HCT116 (cell line): ENCODE measurements at regions not wholly inside any gene's neighbourhood (a gene's known extent, or its start where the extent isn't known, plus 50 kb on each side); places are given as distances from the start of the nearest gene placed in this dataset.
"Not testable (repeated sequence)": the region's sequence is repeated elsewhere in the genome, so short reads cannot be mapped to it uniquely, and the experiment has no call there.

Experiments used
- ELF1 ChIP-seq: IDR thresholded peaks from 2 replicates; pipeline ENCODE4 v1.6.1; 2012; ENCODE audit warnings: low read depth, borderline replicate concordance
- EZH2phosphoT487 ChIP-seq: fragments of 200-600 bp; IDR thresholded peaks from 2 replicates; pipeline ENCODE4 v1.6.1; 2018; ENCODE audit warnings: antibody characterized with exemption, borderline replicate concordance
- FOSL1 ChIP-seq: IDR thresholded peaks from 2 replicates; pipeline ENCODE4 v1.6.1; 2012; ENCODE audit warnings: low read depth
- JUND ChIP-seq: IDR thresholded peaks from 2 replicates; pipeline ENCODE4 v1.6.1; 2012
- POLR2A ChIP-seq: IDR thresholded peaks from 2 replicates; pipeline ENCODE4 v1.7.0; 2011; ENCODE audit warnings: borderline replicate concordance; ENCODE audit not compliant: insufficient read depth, insufficient read length; ENCODE audit errors: extremely low read depth
- POLR2AphosphoS5 ChIP-seq: IDR thresholded peaks from 2 replicates; pipeline ENCODE4 v1.6.1; 2011; ENCODE audit warnings: mild to moderate bottlenecking, low read depth, low read length, moderate library complexity
- SIN3A ChIP-seq: IDR thresholded peaks from 2 replicates; pipeline ENCODE4 v1.6.1; 2012; ENCODE audit warnings: low read depth
- SP1 ChIP-seq: IDR thresholded peaks from 2 replicates; pipeline ENCODE4 v1.6.1; 2012; ENCODE audit warnings: low read depth
- ZNF274 ChIP-seq: fragments of 200-500 bp; sonication (Bioruptor generic); IDR thresholded peaks from 2 replicates; pipeline ENCODE4 v1.6.1; 2014; ENCODE audit warnings: mild to moderate bottlenecking, low read depth, low read length, inconsistent platforms
- TF ChIP-seq, protein P1 (sequence below), 3 experiments: fragments of 200-600 bp in 1 of 3; sonication (generic) in 1 of 3; IDR thresholded peaks in 2 of 3; conservative IDR thresholded peaks in 1 of 3; 2 replicates each; pipeline ENCODE4 v1.5.1; 2012 to 2017; ENCODE audit warnings: low read depth in 2 of 3, low read length in 2 of 3, antibody characterized with exemption in 1 of 3, borderline replicate concordance in 1 of 3, control low read depth in 1 of 3, mild to moderate bottlenecking in 1 of 3, mixed read lengths in 1 of 3, mixed run types in 1 of 3, moderate library complexity in 1 of 3; ENCODE audit not compliant: insufficient read depth in 1 of 3

DNA sequence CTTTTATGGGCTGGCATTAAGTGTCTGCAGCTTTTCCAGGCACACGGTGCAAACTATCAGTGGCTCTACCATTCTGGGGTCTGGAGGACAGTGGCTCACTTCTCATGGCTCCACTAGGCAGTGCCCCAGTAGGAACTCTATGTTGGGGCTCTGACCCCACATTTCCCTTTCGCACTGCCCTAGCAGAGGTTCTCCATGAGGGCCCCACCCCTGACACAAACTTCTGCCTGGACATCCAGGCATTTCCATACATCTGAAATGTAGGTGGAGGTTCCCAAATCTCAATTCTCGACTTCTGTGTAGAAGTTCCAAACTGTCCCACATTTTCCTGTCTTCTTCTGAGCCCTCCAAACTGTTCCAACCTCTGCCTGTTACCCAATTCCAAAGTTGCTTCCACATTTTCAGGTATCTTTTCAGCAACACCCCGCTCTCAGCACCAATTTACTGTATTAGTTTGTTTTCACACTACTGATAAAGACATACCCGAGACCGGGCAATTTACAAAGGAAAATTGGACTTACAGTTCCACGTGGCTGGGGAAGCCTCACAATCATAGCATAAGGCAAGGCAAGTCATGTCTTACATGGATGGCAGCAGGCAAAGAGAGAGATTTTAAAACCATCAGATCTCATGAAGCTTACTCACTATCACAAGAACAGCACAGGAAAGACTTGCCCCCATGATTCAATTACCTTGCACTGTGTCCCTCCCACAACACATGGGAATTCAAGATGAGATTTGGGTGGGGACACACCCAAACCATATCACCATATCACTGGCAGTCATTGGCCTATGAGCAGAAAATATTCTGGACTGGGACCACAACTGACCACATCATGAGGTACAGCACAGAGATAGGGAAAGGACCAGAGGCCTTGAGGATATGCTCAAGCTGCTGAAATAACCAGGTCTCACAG, 136.8 kb downstream of the TMEM30B start:
- not testable (repeated sequence) for TF ChIP-seq JUND, ZNF274, POLR2A, SP1, POLR2AphosphoS5, EZH2phosphoT487, ELF1, FOSL1, SIN3A
- TF ChIP-seq, protein P1, sequence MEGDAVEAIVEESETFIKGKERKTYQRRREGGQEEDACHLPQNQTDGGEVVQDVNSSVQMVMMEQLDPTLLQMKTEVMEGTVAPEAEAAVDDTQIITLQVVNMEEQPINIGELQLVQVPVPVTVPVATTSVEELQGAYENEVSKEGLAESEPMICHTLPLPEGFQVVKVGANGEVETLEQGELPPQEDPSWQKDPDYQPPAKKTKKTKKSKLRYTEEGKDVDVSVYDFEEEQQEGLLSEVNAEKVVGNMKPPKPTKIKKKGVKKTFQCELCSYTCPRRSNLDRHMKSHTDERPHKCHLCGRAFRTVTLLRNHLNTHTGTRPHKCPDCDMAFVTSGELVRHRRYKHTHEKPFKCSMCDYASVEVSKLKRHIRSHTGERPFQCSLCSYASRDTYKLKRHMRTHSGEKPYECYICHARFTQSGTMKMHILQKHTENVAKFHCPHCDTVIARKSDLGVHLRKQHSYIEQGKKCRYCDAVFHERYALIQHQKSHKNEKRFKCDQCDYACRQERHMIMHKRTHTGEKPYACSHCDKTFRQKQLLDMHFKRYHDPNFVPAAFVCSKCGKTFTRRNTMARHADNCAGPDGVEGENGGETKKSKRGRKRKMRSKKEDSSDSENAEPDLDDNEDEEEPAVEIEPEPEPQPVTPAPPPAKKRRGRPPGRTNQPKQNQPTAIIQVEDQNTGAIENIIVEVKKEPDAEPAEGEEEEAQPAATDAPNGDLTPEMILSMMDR (IDR thresholded peaks at IDR 0.05 in 2 of 3, conservative IDR thresholded peaks at IDR 0.05 in 1 of 3; ENCODE audit: borderline replicate concordance in 1 of 3, insufficient read depth in 1 of 3, low read depth in 2 of 3, low read length in 2 of 3), result not testable (repeated sequence)
